Stomach (tissue), 4 donors: ENCODE measurements at regions not wholly inside any gene's neighbourhood (a gene's known extent, or its start where the extent isn't known, plus 50 kb on each side); places are given as distances from the start of the nearest gene placed in this dataset.

Experiments
- POLR2A ChIP-seq, 4 donors: fragments of 450-650 bp; IDR thresholded peaks; one replicate each; pipeline ENCODE4 v1.6.1; 2016; ENCODE audit warnings: antibody characterized with exemption in 4 of 4, control low read depth in 2 of 4, mild to moderate bottlenecking in 1 of 4, moderate library complexity in 1 of 4
- POLR2AphosphoS5 ChIP-seq, 3 donors: sonication (generic); formaldehyde crosslinking; IDR thresholded peaks; one replicate each; pipeline ENCODE4 v1.6.1; 2016; ENCODE audit warnings: antibody characterized with exemption in 3 of 3
- TF ChIP-seq, protein P1 (sequence below), 7 experiments: fragments of 450-650 bp in 4 of 7; fragments of 200-600 bp in 3 of 7; sonication (generic) in 3 of 7; IDR thresholded peaks; one replicate each; pipeline ENCODE4 v1.5.1; 2016 to 2019; ENCODE audit warnings: antibody characterized with exemption in 7 of 7, control low read depth in 2 of 7, mild to moderate bottlenecking in 1 of 7

DNA sequence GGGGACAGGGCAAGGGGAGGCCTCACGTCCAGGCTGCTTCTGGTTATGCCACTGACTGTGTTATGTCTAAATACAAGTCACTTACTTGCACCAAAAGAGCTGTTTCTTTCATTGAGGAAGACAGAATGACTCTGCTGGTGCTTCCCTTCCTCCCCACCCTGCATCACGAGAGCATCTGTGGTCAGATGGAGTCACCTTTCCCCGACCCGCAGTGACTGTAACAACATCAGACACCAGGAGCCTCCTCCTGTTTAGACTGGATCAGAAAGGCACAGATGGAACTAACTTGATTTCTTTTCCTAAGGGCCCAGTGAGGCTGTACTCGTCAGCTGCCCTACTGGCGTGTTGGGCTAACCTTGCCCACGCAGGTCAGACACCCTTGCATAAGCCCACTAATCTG is 90.3 kb upstream of the ZNF536 start:
- TF ChIP-seq, protein P1, sequence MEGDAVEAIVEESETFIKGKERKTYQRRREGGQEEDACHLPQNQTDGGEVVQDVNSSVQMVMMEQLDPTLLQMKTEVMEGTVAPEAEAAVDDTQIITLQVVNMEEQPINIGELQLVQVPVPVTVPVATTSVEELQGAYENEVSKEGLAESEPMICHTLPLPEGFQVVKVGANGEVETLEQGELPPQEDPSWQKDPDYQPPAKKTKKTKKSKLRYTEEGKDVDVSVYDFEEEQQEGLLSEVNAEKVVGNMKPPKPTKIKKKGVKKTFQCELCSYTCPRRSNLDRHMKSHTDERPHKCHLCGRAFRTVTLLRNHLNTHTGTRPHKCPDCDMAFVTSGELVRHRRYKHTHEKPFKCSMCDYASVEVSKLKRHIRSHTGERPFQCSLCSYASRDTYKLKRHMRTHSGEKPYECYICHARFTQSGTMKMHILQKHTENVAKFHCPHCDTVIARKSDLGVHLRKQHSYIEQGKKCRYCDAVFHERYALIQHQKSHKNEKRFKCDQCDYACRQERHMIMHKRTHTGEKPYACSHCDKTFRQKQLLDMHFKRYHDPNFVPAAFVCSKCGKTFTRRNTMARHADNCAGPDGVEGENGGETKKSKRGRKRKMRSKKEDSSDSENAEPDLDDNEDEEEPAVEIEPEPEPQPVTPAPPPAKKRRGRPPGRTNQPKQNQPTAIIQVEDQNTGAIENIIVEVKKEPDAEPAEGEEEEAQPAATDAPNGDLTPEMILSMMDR (IDR thresholded peaks at IDR 0.05), result no peak
- TF ChIP-seq POLR2A (IDR thresholded peaks at IDR 0.05), result no peak
- no peak for TF ChIP-seq POLR2AphosphoS5 (IDR thresholded peaks at IDR 0.05)
